H1 (cell line): ENCODE measurements at regions not wholly inside any gene's neighbourhood (a gene's known extent, or its start where the extent isn't known, plus 50 kb on each side); places are given as distances from the start of the nearest gene placed in this dataset.

Source experiments
- RFX5 ChIP-seq: IDR thresholded peaks from 2 replicates; pipeline ENCODE4 v1.6.1; 2011; ENCODE audit warnings: low read depth, low read length, improper control_type of control experiment, borderline replicate concordance
- RNF2 ChIP-seq: fragments of 200-900, 300-1000 bp; sonication (generic); IDR thresholded peaks from 2 replicates; pipeline ENCODE4 v1.7.1; 2016; ENCODE audit warnings: borderline replicate concordance, low read depth, mild to moderate bottlenecking, antibody characterized with exemption, low read length; ENCODE audit not compliant: poor library complexity, severe bottlenecking; ENCODE audit errors: missing control alignments
- TF ChIP-seq, protein P1 (sequence below): IDR thresholded peaks from 2 replicates; pipeline ENCODE4 v1.6.1; 2011; ENCODE audit warnings: low read depth, mild to moderate bottlenecking, low read length; ENCODE audit not compliant: insufficient read depth

- TF ChIP-seq, protein P1, sequence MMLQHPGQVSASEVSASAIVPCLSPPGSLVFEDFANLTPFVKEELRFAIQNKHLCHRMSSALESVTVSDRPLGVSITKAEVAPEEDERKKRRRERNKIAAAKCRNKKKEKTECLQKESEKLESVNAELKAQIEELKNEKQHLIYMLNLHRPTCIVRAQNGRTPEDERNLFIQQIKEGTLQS: no peak
- no peak for TF ChIP-seq RFX5
- TF ChIP-seq RNF2: no peak
Observed at GRCh38 chr9:118423021-118423420, 718.8 kb downstream of the TLR4 start (continued).
